PC-9 (cell line): ENCODE measurements at regions not wholly inside any gene's neighbourhood (a gene's known extent, or its start where the extent isn't known, plus 50 kb on each side); places are given as distances from the start of the nearest gene placed in this dataset.

Source experiments
- CTCF ChIP-seq: fragments of 200-600 bp; sonication (generic); conservative IDR thresholded peaks from 2 replicates; pipeline ENCODE4 v1.6.1; 2017; ENCODE audit warnings: mixed run types, antibody characterized with exemption, mild to moderate bottlenecking, moderate library complexity
- EZH2 ChIP-seq: fragments of 200-600 bp; sonication (generic); IDR thresholded peaks from 2 replicates; pipeline ENCODE4 v1.8.0; 2017; ENCODE audit warnings: antibody characterized with exemption, low read depth

- TF ChIP-seq CTCF = no peak
- TF ChIP-seq EZH2 = no peak
Measured at GRCh38 chr7:131013716-131014115, 279.7 kb upstream of the KLF14 start.
